Epidermal melanocyte (primary cell): ENCODE measurements at regions not wholly inside any gene's neighbourhood (a gene's known extent, or its start where the extent isn't known, plus 50 kb on each side); places are given as distances from the start of the nearest gene placed in this dataset.

Source experiments
- DNase-seq: peaks from one replicate; pipeline ENCODE4 v3.0.0; 2011; ENCODE audit warnings: low spot score; ENCODE audit not compliant: insufficient read length

- DNase-seq, result no peak
Observed at GRCh38 chr5:57687596-57687995, 205.0 kb upstream of the ACTBL2 start.

- no peak for DNase-seq
Observed at GRCh38 chr5:57685516-57686255, 203.1 kb upstream of the ACTBL2 start.

GRCh38 chr5:57684299-57684702 is 201.7 kb upstream of the ACTBL2 start:
- no peak for DNase-seq

GRCh38 chr5:57683036-57683630 is 200.5 kb upstream of the ACTBL2 start:
- DNase-seq, result no peak

GRCh38 chr5:57681942-57682341 is 199.3 kb upstream of the ACTBL2 start:
- DNase-seq, result no peak

GRCh38 chr5:57680686-57681085 is 198.1 kb upstream of the ACTBL2 start:
- DNase-seq, result no peak

GRCh38 chr5:57677235-57677634 is 194.6 kb upstream of the ACTBL2 start:
- no peak for DNase-seq

- no peak for DNase-seq
Observed at GRCh38 chr5:57676222-57677098, 193.8 kb upstream of the ACTBL2 start.

GRCh38 chr5:57675236-57675635 is 192.6 kb upstream of the ACTBL2 start:
- DNase-seq, result no peak

- no peak for DNase-seq
Observed at GRCh38 chr5:57671371-57671770, 188.8 kb upstream of the ACTBL2 start.

- DNase-seq, result no peak
Observed at GRCh38 chr5:57666582-57666981, 184.0 kb upstream of the ACTBL2 start.

- DNase-seq, result no peak
Observed at GRCh38 chr5:57665146-57665936, 182.7 kb upstream of the ACTBL2 start.

- no peak for DNase-seq
Observed at GRCh38 chr5:57664700-57665099, 182.1 kb upstream of the ACTBL2 start.

- no peak for DNase-seq
Observed at GRCh38 chr5:57663466-57663865, 180.9 kb upstream of the ACTBL2 start.

- DNase-seq, result no peak
Observed at GRCh38 chr5:57662991-57663390, 180.4 kb upstream of the ACTBL2 start.

GRCh38 chr5:57659886-57660285 is 177.3 kb upstream of the ACTBL2 start:
- DNase-seq, result no peak

GRCh38 chr5:57658018-57658417 is 175.4 kb upstream of the ACTBL2 start:
- no peak for DNase-seq

GRCh38 chr5:57655228-57655627 is 172.6 kb upstream of the ACTBL2 start:
- DNase-seq, result no peak

- DNase-seq, result peak; percentile 29
Observed at GRCh38 chr5:57653636-57654290, 171.2 kb upstream of the ACTBL2 start.

GRCh38 chr5:57651127-57651526 is 168.5 kb upstream of the ACTBL2 start:
- DNase-seq, result no peak
